Caki2 (cell line): ENCODE measurements at regions not wholly inside any gene's neighbourhood (a gene's known extent, or its start where the extent isn't known, plus 50 kb on each side); places are given as distances from the start of the nearest gene placed in this dataset.
"Not testable (repeated sequence)": the region's sequence is repeated elsewhere in the genome, so short reads cannot be mapped to it uniquely, and the experiment has no call there.

ENCODE experiments used
- DNase-seq: peaks from one replicate; pipeline ENCODE4 v3.0.0-alpha.2; 2015; ENCODE audit warnings: low read depth
- in situ Hi-C: cut with HindIII; loops from 2 replicates; pipeline ENCODE4 v1.10.0; 2016; ENCODE audit warnings: low sequenced_read_pairs, low pct_unique_long_range_greater_than_20kb, mixed read lengths

DNA sequence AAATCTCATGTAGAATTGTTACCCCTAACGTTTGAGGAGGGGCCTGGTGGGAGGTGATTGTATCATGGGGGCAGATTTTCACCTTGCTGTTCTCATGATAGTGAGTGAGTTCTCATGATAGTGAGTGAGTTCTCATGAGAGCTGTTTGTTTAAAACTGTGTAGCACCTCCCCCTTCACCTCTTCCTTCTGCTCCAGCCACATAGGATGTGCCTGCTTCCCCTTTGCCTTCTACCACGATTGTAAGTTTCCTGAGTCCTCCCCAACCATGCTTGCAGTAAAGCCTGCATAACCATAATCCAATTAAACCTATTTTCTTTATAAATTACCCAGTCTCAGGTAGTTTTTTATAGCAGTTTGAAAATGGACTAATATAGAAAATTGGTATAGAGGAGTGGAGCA, 1783.7 kb upstream of the CDH9 start:
- in situ Hi-C loops = no loop called here
- no peak for DNase-seq

DNA sequence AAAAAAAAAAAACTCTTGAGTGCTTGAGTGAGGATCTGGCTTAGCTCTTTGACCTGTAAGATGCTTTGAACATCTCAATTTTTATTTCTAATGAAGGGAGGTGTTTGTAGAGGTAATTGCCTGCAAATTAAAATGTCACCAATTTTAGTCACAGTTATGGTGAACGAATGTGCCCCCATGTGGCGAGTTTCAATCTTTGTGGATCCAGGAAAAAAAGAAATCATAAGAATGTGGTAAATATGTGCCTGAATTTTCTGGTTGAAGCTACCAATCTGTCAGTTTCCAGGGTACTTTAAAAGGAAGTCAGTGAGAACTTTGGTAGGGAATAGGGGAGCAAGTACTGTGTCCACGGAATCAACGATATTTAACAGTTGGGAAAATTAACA, 1772.4 kb upstream of the CDH9 start:
- no peak for DNase-seq
- in situ Hi-C loops = no loop called here

DNA sequence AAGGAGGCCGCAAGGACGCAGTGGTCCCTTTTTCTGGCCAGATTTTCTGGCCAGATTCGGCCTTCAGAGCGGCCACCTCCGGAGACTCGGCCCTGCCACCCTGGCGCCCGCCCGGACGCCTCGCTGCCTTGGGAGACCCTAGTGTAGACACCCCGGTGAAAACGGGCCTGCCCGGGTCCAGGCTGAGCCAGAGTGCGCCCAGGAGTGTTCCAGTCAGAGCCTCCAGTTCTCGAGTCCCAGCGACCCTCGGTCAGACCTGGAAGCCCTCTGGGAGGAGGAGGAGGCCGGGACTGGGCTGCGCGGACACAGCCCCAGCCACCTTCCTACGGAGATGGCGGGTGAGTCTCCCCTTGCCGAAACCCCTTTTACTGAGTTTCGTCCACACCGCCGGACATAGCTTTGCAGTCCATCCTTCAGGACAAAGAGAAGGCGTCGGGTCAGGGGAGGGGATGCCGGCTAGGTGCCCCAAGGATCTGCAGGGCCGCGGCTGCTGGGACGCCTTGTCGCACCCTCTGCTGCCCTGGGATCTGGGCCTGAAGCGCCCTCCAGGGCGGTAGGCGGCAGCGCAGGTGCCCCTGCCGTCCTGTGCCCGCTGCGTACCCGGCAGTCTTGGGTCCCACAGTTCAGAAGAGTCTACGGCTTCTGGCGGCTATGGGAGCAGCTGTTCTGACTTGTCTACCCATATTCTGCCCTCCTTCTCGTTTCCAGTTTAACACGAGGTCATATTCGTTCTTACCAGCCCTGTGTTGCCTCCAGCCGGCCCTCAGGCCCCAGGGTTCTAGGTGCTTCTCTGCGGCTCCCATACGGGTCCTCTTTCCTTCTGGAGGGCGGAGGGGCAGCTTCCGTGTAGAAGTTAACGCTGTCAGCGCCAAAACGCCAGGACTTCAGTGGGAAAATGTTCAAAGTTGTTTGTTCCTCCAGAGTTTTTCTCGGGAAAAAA, 1771.7 kb upstream of the CDH9 start:
- DNase-seq = no peak
- in situ Hi-C loops = no loop called here

DNA sequence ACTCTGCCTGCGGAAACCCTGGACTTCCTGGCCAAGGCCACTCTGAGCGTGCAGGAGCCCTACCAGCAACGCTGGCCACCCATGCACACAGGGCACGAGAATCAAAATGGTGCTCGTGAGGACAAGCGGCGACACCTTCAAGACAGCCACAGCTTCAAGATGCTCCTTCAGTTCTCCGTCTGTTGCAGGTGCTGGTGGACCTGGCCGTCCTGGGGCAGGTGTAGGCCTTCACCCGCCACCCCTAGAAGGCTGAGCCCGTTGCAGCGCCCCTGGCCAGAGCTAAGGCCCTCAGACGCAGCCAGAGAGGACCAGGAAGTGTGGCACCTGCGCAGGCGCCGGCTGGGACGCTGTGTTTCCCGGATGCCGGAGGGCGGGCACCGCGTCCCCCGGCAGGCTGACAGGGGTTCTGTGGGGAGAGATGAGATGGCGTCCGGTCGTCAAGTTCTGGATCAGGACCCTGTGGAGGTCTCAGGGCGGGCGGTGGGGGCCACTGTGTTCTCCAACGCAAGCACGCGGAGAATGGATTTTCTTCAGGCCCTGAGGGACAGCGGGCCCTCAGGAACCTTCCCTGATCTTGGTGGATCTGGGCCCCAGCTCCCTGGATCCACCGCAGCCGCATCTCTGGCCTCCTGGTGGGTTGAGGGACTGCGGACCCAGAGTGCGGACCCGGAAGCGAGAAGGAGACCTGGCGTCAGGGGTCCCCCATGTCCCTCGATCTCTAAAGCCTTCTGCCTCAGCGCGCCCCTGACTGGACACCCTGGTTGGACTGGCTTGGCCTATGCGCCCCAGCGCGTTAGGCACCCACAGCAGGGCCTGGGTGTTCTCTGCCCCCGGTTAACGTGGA, 1770.8 kb upstream of the CDH9 start:
- in situ Hi-C loops = no loop called here
- no peak for DNase-seq

DNA sequence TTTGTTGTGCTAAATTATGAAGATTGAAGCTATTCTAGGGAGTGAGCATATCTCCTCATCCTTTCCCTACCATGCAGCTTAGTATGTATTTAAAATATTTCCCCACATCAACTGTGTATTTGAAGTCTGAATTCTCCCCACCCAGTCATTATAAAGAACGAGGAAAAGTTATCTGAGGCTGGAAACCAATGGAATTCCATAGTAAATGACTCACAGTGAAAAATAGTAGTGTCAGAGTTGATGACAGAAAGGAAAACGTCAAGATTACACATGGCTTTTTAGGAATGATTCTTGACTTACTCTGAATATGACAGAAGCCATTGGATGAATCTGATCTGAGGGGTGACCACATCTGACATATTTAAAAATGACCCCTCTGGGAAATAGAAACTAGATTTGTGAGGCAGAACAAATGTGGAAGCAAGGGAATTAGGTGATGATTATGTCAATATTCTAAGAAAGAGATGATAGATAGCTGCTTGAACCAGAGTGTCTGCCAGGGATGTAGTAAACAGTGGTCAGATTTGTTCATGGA, 1768.9 kb upstream of the CDH9 start:
- in situ Hi-C loops = no loop called here
- peak; percentile 24 for DNase-seq

DNA sequence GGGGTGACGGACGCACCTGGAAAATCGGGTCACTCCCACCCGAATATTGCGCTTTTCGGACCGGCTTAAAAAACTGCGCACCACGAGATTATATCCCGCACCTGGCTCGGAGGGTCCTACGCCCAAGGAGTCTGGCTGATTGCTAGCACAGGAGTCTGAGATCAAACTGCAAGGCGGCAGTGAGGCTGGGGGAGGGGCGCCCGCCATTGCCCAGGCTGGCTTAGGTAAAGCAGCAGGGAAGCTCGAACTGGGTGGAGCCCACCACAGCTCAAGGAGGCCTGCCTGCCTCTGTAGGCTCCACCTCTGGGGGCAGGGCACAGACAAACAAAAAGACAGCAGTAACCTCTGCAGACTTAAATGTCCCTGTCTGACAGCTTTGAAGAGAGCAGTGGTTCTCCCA, 1760.6 kb upstream of the CDH9 start:
- in situ Hi-C loops, DNase-seq: not testable (repeated sequence)

DNA sequence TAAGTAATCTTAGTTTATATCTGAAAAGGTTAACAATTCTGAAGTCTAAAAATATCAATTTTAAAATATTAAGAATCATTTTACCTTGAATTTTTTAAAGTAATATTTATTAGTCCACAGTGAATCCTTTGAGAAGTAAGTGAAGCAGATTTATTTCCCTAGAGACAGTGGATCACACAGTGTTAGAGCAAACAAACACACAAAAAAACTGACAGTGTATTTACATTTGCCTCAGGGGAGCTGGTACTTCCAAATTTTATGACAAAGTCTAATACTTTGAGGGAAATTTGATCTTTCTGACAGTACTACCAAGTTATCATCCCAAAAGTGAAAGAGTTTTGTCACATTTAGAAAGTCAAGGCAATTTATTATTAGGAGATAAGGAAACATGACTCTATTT, 1750.6 kb upstream of the CDH9 start:
- DNase-seq = no peak
- in situ Hi-C loops = no loop called here

DNA sequence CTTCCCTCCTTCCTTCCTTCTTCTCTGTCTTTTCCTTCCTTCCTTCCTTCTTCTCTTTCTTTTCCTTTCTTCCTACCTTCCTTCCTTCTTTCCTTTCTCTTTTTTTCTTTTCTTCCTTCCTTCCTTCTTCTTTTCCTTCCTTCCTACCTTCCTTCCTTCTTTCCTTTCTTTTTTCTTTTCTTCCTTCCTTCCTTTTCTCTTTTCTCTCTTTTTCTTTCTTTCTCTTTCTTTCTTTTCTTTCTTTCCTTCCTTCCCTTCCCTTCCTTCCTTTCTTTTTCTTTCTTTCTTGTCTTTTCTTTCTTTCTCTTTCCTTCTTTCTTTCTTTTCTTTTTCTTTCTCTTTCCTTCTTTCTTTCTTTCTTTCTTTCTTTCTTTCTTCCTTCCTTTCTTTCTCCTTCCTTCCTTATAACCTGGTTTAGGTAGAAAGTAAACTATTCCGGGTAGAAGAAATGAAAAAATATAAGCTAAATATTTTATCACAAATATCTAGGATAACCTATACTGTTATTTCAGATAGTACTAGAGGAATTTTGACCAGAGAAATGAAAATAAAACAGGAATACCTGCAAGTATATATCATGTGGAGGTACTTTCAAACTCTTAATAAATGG, 1741.8 kb upstream of the CDH9 start:
- in situ Hi-C loops = no loop called here
- DNase-seq = no peak

DNA sequence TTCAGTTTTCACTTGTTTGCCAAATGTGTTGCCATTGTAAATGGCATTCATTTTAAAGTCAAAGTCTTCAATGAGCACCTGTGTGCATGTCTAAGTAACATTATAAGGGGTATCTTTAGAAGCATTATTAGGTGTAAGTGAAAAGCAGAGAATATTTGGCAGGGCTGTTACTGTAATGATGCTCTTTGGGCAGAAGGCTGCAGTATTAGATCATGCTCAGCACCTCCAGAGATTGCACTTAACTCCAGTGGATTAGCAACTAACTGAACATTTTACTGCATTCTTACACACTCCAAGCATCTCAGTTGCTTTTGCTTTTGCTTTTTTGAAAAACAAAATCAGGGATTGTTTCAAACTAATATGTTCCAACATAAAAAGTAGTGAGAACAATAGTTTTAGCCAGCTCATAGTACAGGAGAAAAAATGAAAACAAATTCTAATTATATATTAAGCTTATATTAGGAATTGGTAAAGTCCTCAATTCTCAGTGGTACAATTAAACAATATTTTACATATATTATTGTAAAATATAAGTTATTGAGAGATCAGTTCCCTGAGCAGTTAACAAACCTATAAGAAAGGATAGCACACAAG, 1740.9 kb upstream of the CDH9 start:
- in situ Hi-C loops = no loop called here
- DNase-seq = no peak

DNA sequence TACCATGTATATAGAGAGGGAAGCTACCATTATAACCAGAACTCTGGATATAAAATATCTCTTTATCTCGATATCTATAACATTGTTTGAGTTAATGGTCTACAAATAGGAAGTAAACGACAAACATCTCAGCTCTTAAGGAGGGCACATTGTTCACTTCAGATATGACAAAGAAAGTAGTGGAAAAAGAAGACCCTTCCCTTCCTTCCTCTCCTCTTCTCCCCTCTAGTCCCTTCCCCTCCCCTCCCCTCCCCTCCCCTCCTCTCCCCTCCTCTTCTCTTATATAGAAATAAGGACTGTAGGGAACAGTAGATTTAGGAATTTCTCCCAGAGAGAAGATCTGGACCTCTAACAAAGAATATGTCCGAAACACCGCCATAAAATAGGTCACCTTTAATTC, 1731.9 kb upstream of the CDH9 start:
- in situ Hi-C loops = no loop called here
- no peak for DNase-seq

DNA sequence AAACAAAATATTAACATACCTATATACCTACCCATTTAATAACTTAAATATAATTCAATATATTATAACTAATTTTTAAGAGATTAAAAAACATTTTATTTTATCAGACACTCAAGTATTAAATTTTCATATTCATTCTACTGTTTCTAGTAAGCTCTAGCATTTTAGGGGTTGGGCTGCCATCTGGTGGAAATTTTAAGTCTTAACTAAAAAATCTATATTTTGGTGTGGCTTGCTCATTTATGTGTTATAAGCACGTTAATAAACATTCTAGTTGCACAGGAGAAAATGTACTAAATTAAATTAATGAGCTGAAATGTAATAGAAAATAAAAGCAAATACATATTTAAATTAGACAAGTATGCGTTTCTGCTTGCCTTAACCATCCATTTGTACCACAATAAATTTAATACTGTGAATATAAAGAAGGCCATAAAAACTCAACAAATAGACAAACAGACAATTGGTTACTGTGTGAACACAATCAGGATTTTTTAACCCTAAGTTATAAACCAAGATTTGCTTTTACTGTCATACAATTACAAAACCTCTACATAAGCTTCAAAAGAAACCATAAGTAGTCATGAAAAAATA, 1728.3 kb upstream of the CDH9 start:
- in situ Hi-C loops = no loop called here

DNA sequence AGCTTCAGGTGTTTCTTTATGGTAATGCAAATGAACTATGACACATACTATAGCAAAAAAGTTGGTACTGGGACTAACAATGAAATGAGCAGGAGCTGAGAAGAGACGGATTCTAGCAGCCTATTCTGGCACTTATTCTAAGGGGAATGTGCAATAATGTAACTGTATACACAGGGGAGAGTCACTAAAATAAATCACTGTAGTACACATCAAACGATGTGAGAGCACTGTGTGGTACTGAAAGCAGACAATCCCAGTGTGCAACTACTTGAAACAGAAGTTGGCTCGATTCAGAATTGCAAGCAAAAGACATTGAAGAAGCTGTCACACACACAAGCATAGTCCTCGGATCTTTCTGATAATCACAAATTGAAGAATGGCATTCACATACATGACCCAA, 1713.0 kb upstream of the CDH9 start:
- DNase-seq = no peak
- in situ Hi-C loops = no loop called here

More for the DNA sequence above, 1728.3 kb upstream of the CDH9 start:
- peak; percentile 12 for DNase-seq

DNA sequence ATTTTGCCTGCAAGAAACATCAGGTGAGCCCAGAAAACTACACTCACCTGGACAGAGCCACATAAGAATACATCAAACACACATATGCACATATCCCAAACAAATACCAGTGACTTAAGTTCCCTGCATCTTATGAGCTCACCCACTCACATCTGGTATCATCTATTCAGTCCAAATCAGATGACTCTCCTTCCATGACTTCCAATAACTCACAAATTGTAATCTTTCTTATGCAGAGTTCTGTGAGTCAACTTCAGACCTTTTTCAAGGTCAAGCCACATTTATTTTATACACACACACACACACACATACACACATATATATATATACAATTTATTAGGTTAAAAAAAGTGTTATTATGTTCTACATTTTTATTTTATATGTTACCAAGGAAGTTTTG, 1711.9 kb upstream of the CDH9 start:
- no peak for DNase-seq
- in situ Hi-C loops = no loop called here

DNA sequence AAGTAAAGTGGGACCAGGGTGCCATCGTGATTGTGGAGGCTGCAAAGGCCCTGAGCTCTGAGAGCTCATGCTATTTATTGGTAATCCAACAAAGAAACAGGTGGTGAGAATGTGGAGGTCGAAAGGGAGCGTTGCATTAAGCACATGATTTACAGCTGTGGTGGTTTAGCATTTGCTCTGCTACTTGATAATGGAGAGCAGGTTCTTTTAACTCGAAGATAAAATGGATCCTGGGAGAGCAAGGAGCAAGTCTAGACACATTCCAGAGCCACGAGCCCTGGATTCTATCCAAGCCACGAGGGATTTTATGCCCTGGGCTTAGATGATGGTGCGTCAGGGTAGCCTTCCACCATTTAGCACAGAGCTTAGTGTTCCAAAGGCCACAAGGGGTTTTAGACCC, 1710.1 kb upstream of the CDH9 start:
- peak; percentile 1 for DNase-seq
- in situ Hi-C loops = no loop called here

DNA sequence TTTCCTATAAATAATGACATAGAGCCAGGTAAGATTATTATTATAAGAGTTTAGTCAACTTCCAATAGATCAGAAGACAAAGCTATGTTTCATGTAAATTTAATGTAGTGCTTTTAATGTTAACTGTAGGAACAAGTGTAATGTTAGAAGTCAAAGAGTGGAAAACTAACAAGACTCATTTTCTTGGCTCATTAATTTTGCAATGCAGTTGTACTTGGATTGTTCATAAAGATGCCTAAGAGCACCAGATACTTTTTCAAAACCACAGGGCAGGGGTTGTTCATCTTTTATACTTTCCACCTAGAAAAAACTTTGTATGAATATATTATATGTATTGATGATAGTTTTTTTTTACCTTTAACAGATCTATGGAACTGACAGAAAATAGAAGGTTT, 1705.3 kb upstream of the CDH9 start:
- in situ Hi-C loops = no loop called here
- DNase-seq = no peak

DNA sequence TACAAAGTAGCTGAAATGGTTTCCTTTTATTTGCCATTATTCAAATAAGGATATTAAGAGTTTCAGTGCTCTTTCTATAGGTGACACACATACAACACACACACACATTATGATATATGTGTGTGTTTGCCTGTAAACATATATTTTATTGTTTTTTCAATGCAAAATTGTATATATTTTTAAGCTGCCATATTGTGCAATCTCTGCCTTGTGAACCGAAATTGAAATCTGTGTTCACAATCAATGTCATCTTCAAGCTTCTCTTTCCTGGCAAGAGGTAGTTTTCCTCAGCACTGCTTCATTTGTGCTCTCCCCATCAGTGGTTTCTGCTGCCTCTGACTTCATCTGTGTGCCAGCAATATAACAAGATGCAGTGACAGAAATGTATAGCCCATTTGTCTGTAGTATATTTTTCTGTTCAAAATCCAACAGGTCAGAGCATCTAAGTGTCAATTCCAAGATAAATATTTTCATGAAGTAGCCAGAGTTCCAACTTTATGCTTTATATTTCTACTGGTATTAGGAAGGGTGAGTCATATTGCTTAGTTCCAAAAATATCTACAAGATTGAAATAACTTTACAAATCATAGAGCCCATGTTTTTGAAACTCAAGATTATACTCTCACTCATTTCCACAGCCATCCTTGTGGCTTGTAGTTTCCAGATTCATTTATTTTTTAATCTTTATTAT, 1704.8 kb upstream of the CDH9 start:
- DNase-seq = no peak
- in situ Hi-C loops = no loop called here

DNA sequence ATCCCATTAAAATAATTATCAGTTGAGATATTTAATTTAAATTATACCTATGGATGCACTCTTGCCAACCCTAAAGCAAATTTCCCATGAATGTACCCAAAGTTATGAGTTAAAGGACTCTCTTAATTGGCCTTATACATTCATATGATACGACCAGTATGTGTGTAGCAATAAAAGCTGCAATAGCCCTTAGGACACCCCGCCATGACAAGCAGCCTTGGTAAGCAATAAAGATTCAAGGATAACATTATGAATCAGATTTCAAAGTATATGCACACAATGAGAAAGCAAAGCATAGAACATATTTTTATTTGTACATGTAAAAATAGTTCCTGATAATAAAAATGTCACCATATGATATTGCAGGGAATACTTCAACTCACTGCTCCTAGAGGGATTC, 1699.3 kb upstream of the CDH9 start:
- in situ Hi-C loops = no loop called here
- DNase-seq = no peak

DNA sequence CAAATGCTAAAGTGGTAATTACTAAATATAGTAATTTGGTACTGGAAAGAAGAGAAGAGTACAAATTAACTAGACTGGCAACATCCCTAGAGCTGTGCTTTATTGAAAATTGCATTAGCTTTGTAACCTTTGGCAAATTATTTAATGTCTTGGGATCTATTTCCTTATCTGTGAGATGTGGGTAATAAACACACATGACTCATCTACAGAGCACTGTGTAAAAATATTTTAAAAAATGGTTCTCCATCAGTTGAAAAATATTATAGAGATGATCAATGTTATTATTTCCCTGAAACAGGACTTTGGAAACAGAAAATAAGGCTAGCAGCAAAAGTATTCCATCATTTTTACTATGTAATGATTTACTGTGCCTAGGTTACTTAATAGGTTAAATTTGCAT, 1698.8 kb upstream of the CDH9 start:
- no peak for DNase-seq
- in situ Hi-C loops = no loop called here
